Left lung (tissue), 4 donors: ENCODE measurements at regions not wholly inside any gene's neighbourhood (a gene's known extent, or its start where the extent isn't known, plus 50 kb on each side); places are given as distances from the start of the nearest gene placed in this dataset.

Source experiments
- ATAC-seq: fragments of 200-7000 bp; cut with Tn5 transposase; one replicate; pipeline ENCODE4 v1.9.1; 2020; ENCODE audit warnings: moderate library complexity
- DNase-seq, 4 donors: peaks; one replicate each; pipeline ENCODE4 v3.0.0-alpha.2; 2013 to 2020
- H3K27ac ChIP-seq, 2 donors: fragments of 200-600 bp; sonication (generic) in 1 of 2; one replicate each; pipeline versions ENCODE4 v1.5.0 to v1.8.0; 2020 to 2021
- H3K27me3 ChIP-seq, 2 donors: fragments of 200-600 bp; sonication (generic) in 1 of 2; one replicate each; pipeline versions ENCODE4 v1.5.0 to v1.8.0; 2020 to 2021
- H3K36me3 ChIP-seq, 2 donors: fragments of 200-600 bp; sonication (generic) in 1 of 2; one replicate each; pipeline versions ENCODE4 v1.5.0 to v1.8.0; 2020 to 2021
- H3K4me1 ChIP-seq, 2 donors: fragments of 200-600 bp; one replicate each; pipeline ENCODE4 v1.8.0; 2021
- H3K4me3 ChIP-seq, 2 donors: fragments of 200-600 bp; sonication (generic) in 1 of 2; one replicate each; pipeline versions ENCODE4 v1.5.0 to v1.8.0; 2020 to 2021; ENCODE audit warnings: mild to moderate bottlenecking in 1 of 2
- H3K9me3 ChIP-seq, 2 donors: fragments of 200-600 bp; sonication (generic) in 1 of 2; one replicate each; pipeline versions ENCODE4 v1.5.0 to v1.8.0; 2020 to 2021
- intact Hi-C, 2 donors: fragments of 100-400 bp; cut with DNase I; formaldehyde crosslinking; loops; one replicate each; pipeline versions ENCODE4 v1.11.2 to v1.14.2; 2022
- TF ChIP-seq, protein P1 (sequence below), 2 donors: fragments of 200-600 bp; sonication (generic) in 1 of 2; IDR thresholded peaks; one replicate each; pipeline versions ENCODE4 v1.5.0 to v1.8.0; 2021; ENCODE audit warnings: antibody characterized with exemption in 2 of 2
- donor health status: DM: no; HTN: yes; CAD: no.
- donor health status: DM: no; HTN: no; CAD: no.

DNA sequence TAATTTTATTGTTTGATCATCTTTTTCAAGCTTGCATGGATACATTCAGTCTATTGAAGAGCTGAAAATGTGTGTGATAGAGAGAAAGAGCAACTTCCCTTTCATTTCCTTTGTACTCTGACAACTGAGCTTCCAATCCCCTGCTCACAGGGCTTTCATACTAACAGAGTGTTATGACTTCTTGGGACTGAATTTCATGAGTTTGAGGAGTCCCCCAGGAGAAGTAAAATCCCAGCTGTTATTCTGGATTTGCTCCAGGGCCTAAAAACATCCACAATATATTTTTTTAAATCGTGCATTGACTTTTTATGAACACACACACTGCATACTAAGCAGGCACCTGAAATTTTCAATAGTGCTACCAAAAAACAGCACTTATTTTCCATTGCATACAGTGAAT is 195.8 kb upstream of the CAND1 start:
- no peak overlapping the region for H3K27ac ChIP-seq
- ATAC-seq (no peak), DNase-seq (no peak)
- intact Hi-C loops: no loop called here
- no peaks in the 10 kb centered on the region for H3K9me3 ChIP-seq
- no peaks in the 10 kb centered on the region for H3K36me3 ChIP-seq
- peaks cover 10 to 34% of the 10 kb centered on the region in 2 donors for H3K27me3 ChIP-seq
- no peak overlapping the region for H3K4me3 ChIP-seq
- peaks cover 0 to 7% of the 10 kb centered on the region in 2 donors for H3K4me1 ChIP-seq
- TF ChIP-seq, protein P1, sequence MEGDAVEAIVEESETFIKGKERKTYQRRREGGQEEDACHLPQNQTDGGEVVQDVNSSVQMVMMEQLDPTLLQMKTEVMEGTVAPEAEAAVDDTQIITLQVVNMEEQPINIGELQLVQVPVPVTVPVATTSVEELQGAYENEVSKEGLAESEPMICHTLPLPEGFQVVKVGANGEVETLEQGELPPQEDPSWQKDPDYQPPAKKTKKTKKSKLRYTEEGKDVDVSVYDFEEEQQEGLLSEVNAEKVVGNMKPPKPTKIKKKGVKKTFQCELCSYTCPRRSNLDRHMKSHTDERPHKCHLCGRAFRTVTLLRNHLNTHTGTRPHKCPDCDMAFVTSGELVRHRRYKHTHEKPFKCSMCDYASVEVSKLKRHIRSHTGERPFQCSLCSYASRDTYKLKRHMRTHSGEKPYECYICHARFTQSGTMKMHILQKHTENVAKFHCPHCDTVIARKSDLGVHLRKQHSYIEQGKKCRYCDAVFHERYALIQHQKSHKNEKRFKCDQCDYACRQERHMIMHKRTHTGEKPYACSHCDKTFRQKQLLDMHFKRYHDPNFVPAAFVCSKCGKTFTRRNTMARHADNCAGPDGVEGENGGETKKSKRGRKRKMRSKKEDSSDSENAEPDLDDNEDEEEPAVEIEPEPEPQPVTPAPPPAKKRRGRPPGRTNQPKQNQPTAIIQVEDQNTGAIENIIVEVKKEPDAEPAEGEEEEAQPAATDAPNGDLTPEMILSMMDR (IDR thresholded peaks at IDR 0.05): no peak

DNA sequence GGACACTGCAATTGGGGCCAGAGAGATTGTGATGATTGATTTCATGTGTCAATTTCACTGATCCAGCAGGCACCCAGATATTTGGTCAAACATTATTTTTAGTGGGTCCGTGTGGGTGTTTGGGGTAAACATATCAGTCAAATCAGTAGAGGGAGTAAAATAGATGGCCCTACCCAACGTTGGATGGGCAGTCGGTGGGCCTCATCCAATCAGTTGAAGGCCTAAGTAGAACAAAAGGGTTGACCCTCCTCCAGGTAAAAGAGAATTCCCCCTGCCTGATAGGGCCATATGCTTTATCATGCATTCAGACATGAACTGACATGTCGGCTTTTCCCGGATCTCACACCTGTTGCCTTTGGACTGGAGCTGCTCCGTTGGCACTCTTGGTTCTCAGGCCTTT is 195.1 kb upstream of the CAND1 start:
- Histone ChIP-seq H3K4me1 (peaks cover 0 to 5% of the 10 kb centered on the region in 2 donors), H3K9me3 (no peaks in the 10 kb centered on the region), H3K27me3 (peaks cover 8 to 27% of the 10 kb centered on the region in 2 donors), H3K27ac (no peak overlapping the region), H3K4me3 (no peak overlapping the region), H3K36me3 (no peaks in the 10 kb centered on the region)
- no peak for DNase-seq
- no peak for ATAC-seq
- intact Hi-C loops: no loop called here
- TF ChIP-seq, protein P1 (IDR thresholded peaks at IDR 0.05): no peak

DNA sequence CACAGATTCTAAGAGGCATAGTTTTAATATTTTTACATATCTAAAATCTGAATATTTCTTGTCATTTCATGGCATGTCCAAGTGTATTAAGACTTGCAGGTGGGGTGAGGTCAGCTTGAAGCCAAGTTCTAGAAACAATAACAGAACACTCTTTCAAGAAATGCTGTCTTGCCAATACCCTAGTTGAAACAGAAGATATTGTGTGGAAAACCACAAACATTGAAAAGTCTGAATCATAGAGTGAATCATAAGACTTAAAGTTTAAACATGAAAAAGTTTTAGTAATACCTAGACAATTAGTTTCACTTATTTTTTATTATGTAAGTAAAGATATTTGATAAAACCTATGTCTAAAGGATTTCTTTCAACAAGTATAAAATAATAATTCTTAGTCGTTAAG is 191.5 kb upstream of the CAND1 start:
- ATAC-seq (no peak), DNase-seq (no peak)
- Histone ChIP-seq H3K27me3 (peaks cover 3 to 9% of the 10 kb centered on the region in 2 donors), H3K4me1 (no peaks in the 10 kb centered on the region), H3K27ac (no peak overlapping the region), H3K36me3 (no peaks in the 10 kb centered on the region), H3K4me3 (no peak overlapping the region), H3K9me3 (no peaks in the 10 kb centered on the region)
- TF ChIP-seq, protein P1 (IDR thresholded peaks at IDR 0.05): no peak
- intact Hi-C loops: no loop called here

DNA sequence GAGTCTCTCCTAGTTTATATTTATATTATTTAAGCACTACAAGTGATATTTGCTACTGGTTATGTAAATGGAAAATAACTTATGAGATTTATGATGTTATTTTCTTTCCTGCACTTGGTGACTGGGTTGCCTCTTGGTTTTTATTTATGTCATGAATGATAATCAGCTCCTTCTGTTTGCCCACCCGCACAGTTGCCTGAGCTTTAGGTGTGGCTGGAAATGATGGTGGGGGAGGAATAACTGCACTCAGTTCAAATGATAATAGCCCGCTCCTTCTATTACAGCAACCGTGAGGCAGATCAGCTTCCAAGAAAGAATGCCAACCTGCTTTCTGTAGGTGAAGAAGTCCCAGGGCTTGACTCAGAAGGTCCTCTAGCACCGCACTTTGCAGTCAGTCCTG is 190.2 kb upstream of the CAND1 start:
- TF ChIP-seq, protein P1 (IDR thresholded peaks at IDR 0.05): no peak
- ATAC-seq (no peak), DNase-seq (no peak)
- Histone ChIP-seq H3K27ac (no peak overlapping the region), H3K27me3 (peaks cover 3 to 14% of the 10 kb centered on the region in 2 donors), H3K36me3 (no peaks in the 10 kb centered on the region), H3K9me3 (no peaks in the 10 kb centered on the region), H3K4me3 (no peak overlapping the region), H3K4me1 (no peaks in the 10 kb centered on the region)
- intact Hi-C loops: no loop called here

DNA sequence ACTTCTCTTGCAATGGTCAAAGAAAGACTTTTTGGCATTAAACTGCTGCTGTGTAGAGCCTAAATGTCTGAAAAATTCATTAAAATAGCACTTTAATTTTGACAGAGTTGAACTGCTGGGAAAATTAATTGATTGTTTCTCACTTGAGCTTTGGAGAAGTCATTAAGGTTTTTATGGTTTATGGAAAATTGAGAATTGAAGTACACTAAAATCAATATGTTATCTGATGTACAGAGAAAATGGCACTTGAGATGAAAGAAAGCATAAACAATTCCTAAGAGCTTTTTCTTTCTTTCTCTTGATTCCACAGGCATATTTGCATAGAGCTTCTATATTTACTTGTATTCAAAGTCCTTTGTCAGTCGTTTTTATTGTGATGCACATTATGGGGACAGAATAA is 188.5 kb upstream of the CAND1 start:
- DNase-seq (no peak), ATAC-seq (no peak)
- peaks cover 3 to 14% of the 10 kb centered on the region in 2 donors for H3K27me3 ChIP-seq
- no peaks in the 10 kb centered on the region for H3K9me3 ChIP-seq
- H3K36me3 ChIP-seq: no peaks in the 10 kb centered on the region
- no peak overlapping the region for H3K4me3 ChIP-seq
- intact Hi-C loops: no loop called here
- no peak overlapping the region for H3K27ac ChIP-seq
- H3K4me1 ChIP-seq: no peaks in the 10 kb centered on the region
- TF ChIP-seq, protein P1 (IDR thresholded peaks at IDR 0.05): no peak
